Hematopoietic multipotent progenitor cell treated with erythropoietin and hydrocortisone succinate and interleukin-3 and kit ligand, for 17 days (in vitro differentiated cells): ENCODE measurements at regions not wholly inside any gene's neighbourhood (a gene's known extent, or its start where the extent isn't known, plus 50 kb on each side); places are given as distances from the start of the nearest gene placed in this dataset.

Source experiments
- DNase-seq: peaks from one replicate; pipeline ENCODE4 v3.0.0-alpha.2; 2015; ENCODE audit warnings: low spot score

- DNase-seq = no peak
Observed at GRCh38 chr17:77771587-77771986, 186.9 kb upstream of the TNRC6C start.

GRCh38 chr17:77771998-77772397, 186.5 kb upstream of the TNRC6C start:
- DNase-seq = no peak

GRCh38 chr17:77772461-77772897, 186.0 kb upstream of the TNRC6C start:
- peak; percentile 9 for DNase-seq

- DNase-seq = no peak
Observed at GRCh38 chr17:77772899-77773358, 185.6 kb upstream of the TNRC6C start.

- no peak for DNase-seq
Observed at GRCh38 chr17:77774182-77774581, 184.3 kb upstream of the TNRC6C start.

- no peak for DNase-seq
Observed at GRCh38 chr17:77778636-77779489, 179.6 kb upstream of the TNRC6C start.

GRCh38 chr17:77779711-77780539, 178.6 kb upstream of the TNRC6C start:
- DNase-seq = no peak

- DNase-seq = no peak
Observed at GRCh38 chr17:77781536-77781935, 177.0 kb upstream of the TNRC6C start.

- DNase-seq = no peak
Observed at GRCh38 chr17:77782201-77782600, 176.3 kb upstream of the TNRC6C start.

GRCh38 chr17:77782611-77783010, 175.9 kb upstream of the TNRC6C start:
- no peak for DNase-seq

- no peak for DNase-seq
Observed at GRCh38 chr17:77783991-77784820, 174.3 kb upstream of the TNRC6C start.

GRCh38 chr17:77785312-77785905, 173.1 kb upstream of the TNRC6C start:
- DNase-seq = no peak

GRCh38 chr17:77786090-77786489, 172.4 kb upstream of the TNRC6C start:
- no peak for DNase-seq

- no peak for DNase-seq
Observed at GRCh38 chr17:77786740-77787505, 171.6 kb upstream of the TNRC6C start.

GRCh38 chr17:77790143-77790829, 168.2 kb upstream of the TNRC6C start:
- no peak for DNase-seq

GRCh38 chr17:77792626-77793025, 165.9 kb upstream of the TNRC6C start:
- DNase-seq = no peak

- DNase-seq = no peak
Observed at GRCh38 chr17:77793146-77793970, 165.1 kb upstream of the TNRC6C start.

- no peak for DNase-seq
Observed at GRCh38 chr17:77793971-77794235, 164.6 kb upstream of the TNRC6C start.

GRCh38 chr17:77794846-77795245, 163.7 kb upstream of the TNRC6C start:
- DNase-seq = no peak

- no peak for DNase-seq
Observed at GRCh38 chr17:77795685-77796084, 162.8 kb upstream of the TNRC6C start.
